ENCODE measurements at regions not wholly inside any gene's neighbourhood (a gene's known extent, or its start where the extent isn't known, plus 50 kb on each side); places are given as distances from the start of the nearest gene placed in this dataset.
"Not testable (repeated sequence)": the region's sequence is repeated elsewhere in the genome, so short reads cannot be mapped to it uniquely, and the experiment has no call there.

DNA sequence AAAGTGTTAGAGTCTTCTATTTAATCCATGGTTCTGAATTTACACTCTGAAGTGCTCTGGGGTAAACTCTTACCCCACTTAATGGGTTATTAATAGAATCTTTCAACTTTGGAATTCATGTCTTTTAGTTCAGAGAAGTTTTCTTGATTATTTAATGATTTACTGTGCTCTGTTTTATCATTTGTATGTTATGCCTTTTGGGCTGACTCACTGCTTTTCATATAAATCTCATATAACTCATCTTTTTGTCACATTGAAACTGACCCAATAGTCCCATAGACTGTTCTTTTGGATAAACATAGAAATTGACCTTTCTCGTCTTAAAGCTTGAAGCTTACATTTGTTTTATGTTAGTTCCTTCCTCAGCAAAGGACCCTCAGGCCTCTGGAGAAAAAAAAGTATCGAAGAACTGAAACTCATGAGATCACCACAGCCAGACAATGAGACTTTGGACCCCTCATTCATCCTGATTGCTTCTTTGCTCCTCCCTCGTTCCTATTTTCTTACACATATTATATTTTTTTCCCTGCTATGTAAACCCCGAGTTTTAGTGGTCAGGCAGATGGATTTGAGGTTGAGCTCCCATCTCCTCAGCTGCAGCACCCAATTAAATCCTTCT lies 229.1 kb upstream of the CBLB start:
- TF ChIP-seq JUND (IDR thresholded peaks at IDR 0.05; ENCODE audit: low read depth), result no peak
- no peak for DNase-seq (ENCODE audit: low read depth in 1 of 2, low spot score in 1 of 2)
- in situ Hi-C loops (cut with HindIII; ENCODE audit: low pct_unique_long_range_greater_than_20kb, low sequenced_read_pairs), result no loop called here

DNA sequence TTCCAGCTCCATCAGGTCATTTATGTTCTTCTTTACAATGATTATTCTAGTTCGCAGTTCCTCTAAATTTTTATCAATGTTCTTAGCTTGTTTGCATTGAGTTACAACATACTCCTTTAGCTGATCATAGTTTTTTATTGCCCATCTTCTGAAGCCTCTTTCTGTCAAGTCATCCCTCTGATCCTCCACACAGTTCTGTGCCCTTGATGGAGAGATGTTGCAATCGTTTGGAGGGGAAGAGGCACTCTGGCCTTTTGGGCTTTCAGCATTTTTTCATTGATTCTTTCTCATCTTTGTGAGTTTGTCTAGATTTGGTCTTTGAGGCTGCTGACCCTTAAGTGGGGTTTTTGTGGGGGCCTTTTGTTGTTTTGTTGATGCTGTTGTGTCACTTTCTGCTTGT lies 234.6 kb upstream of the CBLB start:
- DNase-seq (ENCODE audit: low read depth in 1 of 2, low spot score in 1 of 2), result no peak
- no peak for TF ChIP-seq JUND (IDR thresholded peaks at IDR 0.05; ENCODE audit: low read depth)
- in situ Hi-C loops (cut with HindIII; ENCODE audit: low pct_unique_long_range_greater_than_20kb, low sequenced_read_pairs), result no loop called here

DNA sequence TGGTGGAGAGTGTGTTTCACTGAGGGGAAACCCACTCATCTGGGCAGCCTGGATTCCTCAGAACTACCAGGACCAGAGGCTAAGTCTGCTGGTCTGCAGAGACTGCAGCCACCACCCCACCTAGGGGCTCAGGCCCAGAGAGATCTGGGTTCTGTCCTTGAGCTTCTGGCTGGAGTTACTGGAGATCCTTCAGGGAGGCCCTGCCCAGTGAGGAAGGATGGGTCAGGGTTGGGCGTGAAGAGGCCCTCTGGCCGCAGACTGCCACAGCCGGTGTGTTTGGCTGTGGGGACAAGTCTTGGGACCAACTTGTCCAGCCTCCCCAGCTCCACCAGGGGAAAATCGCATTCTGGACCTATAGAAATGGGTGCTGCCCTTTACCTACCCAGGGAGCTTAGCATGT lies 235.3 kb upstream of the CBLB start:
- in situ Hi-C loops (cut with HindIII; ENCODE audit: low pct_unique_long_range_greater_than_20kb, low sequenced_read_pairs), result no loop called here
- TF ChIP-seq JUND (IDR thresholded peaks at IDR 0.05; ENCODE audit: low read depth), result no peak

DNA sequence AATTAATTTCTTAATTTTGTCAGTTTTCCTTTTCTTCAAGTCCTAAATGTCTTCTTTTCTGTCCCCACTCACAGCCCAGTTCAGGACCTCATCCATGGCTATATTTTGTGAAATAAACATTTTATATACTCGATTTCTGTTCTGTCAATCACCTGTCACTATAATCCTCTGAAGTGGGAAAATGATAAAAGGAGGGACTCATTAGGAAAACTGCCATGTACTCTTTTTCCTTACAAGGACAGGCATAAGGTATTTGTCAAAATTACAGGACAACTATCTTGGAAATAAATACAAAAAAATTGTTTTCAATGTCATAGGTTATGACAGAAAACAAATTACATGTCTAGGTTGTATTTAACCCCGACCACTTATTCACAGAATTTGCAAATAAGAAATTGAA lies 240.1 kb upstream of the CBLB start:
- TF ChIP-seq JUND (IDR thresholded peaks at IDR 0.05; ENCODE audit: low read depth), result no peak
- in situ Hi-C loops (cut with HindIII; ENCODE audit: low pct_unique_long_range_greater_than_20kb, low sequenced_read_pairs), result no loop called here
- DNase-seq (ENCODE audit: low read depth in 1 of 2, low spot score in 1 of 2), result no peak

More for the DNA sequence above, 235.3 kb upstream of the CBLB start:
- DNase-seq (ENCODE audit: low read depth in 1 of 2, low spot score in 1 of 2), result no peak

DNA sequence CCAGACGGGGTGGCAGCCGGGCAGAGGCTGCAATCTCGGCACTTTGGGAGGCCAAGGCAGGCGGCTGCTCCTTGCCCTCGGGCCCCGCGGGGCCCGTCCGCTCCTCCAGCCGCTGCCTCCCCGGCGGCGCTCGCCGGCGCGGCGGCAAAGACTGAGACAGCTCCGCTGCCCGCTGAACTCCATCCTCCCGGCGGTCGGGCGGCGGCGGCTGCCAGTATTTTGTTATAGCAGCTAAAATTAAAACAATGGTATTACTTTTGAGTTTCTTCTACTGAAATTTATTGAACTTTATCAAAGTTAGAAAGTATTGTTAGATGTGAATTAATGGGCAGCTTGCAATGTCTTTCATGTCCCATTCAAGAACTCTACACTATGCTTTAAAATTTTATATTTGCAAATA lies 243.7 kb upstream of the CBLB start:
- DNase-seq (ENCODE audit: low read depth in 1 of 2, low spot score in 1 of 2); in situ Hi-C loops (cut with HindIII; ENCODE audit: low pct_unique_long_range_greater_than_20kb, low sequenced_read_pairs): not testable (repeated sequence)

DNA sequence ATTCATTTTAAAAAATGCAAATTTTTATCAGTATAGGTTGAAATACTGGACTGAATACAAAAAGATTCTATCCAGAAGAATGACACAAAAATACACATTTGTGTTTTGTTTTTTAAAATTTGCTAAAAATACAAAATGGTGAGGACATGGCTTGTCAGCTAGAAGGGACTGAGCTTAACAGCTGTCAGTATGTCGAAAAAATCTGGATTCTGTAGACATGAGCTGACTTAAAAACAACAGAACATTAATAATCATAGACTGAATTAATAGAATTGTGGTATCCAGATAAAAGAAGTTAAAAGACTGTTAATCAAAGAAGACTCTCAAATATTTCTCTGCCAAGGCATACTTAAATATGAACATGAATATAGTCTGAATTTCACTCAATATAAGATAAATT lies 244.9 kb upstream of the CBLB start:
- DNase-seq (ENCODE audit: low read depth in 1 of 2, low spot score in 1 of 2), result no peak
- TF ChIP-seq JUND (IDR thresholded peaks at IDR 0.05; ENCODE audit: low read depth), result no peak

DNA sequence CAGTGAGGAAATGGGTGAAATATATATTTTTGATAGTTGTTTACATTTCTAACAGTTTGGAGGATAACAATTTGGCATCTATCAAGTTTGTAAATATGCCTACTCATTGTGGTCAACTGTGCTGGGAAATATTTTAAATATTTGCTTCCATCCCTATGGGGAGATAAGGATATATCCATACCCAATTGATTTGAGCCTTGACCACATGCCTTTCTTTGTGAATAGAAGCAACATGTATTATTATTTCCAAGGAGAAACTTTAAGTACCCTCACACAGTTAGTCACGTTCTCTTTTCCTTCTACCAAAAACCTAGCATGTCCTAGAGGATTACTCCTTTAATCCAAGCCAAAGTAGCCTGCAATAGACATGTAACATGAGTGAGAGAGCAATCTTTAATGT lies 245.4 kb upstream of the CBLB start:
- in situ Hi-C loops (cut with HindIII; ENCODE audit: low pct_unique_long_range_greater_than_20kb, low sequenced_read_pairs), result no loop called here
- DNase-seq (ENCODE audit: low read depth in 1 of 2, low spot score in 1 of 2), result no peak
- no peak for TF ChIP-seq JUND (IDR thresholded peaks at IDR 0.05; ENCODE audit: low read depth)

More for the DNA sequence above, 244.9 kb upstream of the CBLB start:
- in situ Hi-C loops (cut with HindIII; ENCODE audit: low pct_unique_long_range_greater_than_20kb, low sequenced_read_pairs), result no loop called here

DNA sequence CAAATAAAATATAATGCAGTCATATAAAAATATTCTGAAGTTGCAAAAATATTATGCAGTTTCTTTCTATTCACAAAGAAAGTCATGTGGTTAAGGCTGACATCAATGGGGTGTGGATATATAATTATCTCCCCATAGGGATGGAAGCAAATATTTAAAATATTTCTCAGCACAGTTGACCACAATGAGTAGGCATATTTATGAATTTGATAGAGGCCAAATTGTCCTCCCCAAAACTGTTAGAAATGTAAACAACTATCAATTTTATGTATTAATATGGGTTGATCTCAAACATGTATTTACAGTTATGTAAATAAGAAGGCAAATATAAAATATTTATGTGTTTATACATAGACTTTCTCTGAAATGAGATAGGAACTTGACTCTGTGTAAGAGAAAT lies 246.0 kb upstream of the CBLB start:
- in situ Hi-C loops (cut with HindIII; ENCODE audit: low pct_unique_long_range_greater_than_20kb, low sequenced_read_pairs), result no loop called here
- no peak for TF ChIP-seq JUND (IDR thresholded peaks at IDR 0.05; ENCODE audit: low read depth)
- DNase-seq (ENCODE audit: low read depth in 1 of 2, low spot score in 1 of 2), result no peak

DNA sequence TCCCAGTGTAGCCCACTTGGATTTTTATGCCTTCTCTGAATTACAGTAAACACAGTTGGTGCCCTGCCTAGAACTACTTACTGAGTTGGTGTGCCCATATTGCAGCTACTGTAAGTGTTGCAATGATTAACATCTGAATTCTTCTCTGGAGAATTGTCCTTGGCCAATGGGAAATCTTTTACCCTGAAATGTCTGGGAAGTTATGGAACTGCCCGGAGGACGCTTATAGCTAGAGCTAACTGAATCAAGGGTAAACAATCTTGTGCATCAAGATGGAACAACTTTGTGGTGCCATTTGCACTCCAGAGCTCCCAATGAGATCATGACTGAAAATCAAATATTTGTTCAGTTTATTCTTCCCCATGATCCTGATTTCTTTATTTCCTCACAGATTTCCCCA lies 246.7 kb upstream of the CBLB start:
- TF ChIP-seq JUND (IDR thresholded peaks at IDR 0.05; ENCODE audit: low read depth), result no peak
- in situ Hi-C loops (cut with HindIII; ENCODE audit: low pct_unique_long_range_greater_than_20kb, low sequenced_read_pairs), result no loop called here
- peak in 1 of 2 experiments; percentile 15 for DNase-seq (ENCODE audit: low read depth in 1 of 2, low spot score in 1 of 2)

DNA sequence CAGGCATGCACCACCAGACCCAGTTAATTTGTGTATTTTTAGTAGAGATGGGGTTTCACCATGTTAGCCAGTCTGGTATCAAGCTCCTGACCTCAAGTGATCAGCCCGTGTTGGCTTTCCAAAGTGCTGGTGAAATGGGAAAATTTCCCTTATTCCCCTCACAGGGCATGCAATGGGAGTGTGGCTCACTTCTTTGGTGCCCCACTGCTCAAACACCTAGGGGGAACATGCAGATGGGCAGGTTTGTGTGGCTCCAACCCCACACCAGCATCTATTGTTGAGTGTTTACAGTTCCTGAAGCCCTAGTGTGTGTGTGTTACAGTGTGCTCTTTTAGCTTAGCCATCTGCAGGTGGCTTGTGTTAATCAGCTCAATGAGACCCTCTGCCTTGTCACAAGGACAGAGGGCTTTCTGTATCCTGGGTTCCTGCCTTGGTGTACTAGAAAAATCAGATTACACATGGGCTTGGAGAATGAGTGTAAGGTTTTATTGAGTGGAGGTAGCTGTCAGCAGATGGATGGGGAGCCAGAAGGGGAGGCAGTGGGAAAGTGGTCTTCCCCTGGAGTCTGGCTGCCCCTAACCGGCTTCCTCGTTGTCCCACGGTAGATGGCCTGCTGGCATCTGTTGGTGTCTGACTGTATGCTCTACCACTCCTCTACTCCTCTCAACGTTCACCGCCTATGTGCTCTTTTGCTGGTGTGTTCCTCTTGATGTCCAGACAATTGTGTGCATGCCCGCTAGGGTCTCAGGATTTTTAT lies 248.1 kb upstream of the CBLB start:
- in situ Hi-C loops (cut with HindIII; ENCODE audit: low pct_unique_long_range_greater_than_20kb, low sequenced_read_pairs), result no loop called here
- DNase-seq (ENCODE audit: low read depth in 1 of 2, low spot score in 1 of 2), result no peak
- no peak for TF ChIP-seq JUND (IDR thresholded peaks at IDR 0.05; ENCODE audit: low read depth)

DNA sequence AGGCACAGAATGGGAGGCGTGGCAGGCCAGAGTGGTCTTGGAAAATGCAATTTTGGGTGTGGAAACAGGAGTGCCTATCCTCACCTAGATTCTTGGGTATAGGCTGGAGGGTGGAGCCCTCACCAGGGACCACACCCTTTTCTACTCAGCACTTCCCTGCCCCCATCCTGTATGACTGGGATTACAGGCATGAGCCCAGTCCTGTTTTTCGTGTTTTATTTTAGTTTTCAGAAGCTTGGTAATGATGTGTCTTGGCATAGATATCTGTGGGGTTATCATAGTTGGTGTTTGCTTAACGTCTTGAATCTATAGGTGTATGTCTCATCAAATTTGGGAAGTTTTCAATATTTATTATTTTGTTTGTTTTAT lies 248.7 kb upstream of the CBLB start:
- DNase-seq (ENCODE audit: low read depth in 1 of 2, low spot score in 1 of 2), result no peak
- in situ Hi-C loops (cut with HindIII; ENCODE audit: low pct_unique_long_range_greater_than_20kb, low sequenced_read_pairs), result no loop called here
- no peak for TF ChIP-seq JUND (IDR thresholded peaks at IDR 0.05; ENCODE audit: low read depth)

DNA sequence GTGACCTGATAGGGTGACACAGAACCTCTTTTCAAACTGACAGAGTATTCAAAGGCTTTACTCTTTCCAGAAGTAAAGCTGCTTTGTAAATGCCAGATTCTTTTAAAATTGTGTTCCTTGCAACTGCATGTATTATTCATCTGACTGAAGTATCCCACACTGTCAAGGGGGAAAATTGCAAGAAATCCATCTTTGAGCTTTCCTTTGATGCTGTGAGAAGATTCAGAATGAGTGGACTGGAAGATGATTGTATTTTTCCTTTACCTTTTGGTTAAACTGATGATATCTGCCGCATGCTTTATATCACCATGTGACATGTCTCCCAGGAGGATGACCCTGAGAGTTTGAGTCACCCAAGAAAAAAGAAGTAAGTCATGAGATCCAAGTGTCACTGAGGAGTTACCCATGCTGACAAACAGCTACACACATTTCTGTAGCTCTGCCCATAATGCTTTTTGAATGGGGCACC lies 250.8 kb upstream of the CBLB start:
- no peak for DNase-seq (ENCODE audit: low read depth in 1 of 2, low spot score in 1 of 2)
- no peak for TF ChIP-seq JUND (IDR thresholded peaks at IDR 0.05; ENCODE audit: low read depth)
- in situ Hi-C loops (cut with HindIII; ENCODE audit: low pct_unique_long_range_greater_than_20kb, low sequenced_read_pairs), result no loop called here

DNA sequence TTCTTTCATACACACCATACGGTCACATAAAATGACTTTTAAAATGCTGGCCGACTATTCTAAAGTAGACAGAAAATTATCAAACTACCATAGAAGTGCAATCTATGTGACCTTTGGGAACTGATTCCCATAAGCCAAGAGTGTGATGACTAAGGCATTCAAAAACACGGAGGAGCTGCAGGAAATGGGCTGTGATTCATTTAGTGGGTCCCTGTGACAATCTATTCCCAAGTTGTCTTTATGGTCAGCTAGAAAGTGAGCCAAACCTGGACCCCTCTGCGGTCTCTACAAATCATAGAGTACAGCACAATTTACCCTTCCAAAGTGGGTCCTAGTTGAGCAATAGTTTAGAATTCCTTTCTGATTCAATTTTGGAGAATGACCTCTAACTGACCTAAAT lies 251.5 kb upstream of the CBLB start:
- TF ChIP-seq JUND (IDR thresholded peaks at IDR 0.05; ENCODE audit: low read depth), result no peak
- no peak for DNase-seq (ENCODE audit: low read depth in 1 of 2, low spot score in 1 of 2)
- in situ Hi-C loops (cut with HindIII; ENCODE audit: low pct_unique_long_range_greater_than_20kb, low sequenced_read_pairs), result no loop called here
